Liver (tissue), 8 donors: ENCODE measurements at regions not wholly inside any gene's neighbourhood (a gene's known extent, or its start where the extent isn't known, plus 50 kb on each side); places are given as distances from the start of the nearest gene placed in this dataset.

Source experiments
- DNase-seq: peaks from one replicate; pipeline ENCODE4 v3.0.0-alpha.2; 2017; ENCODE audit warnings: low spot score
- H3K27ac ChIP-seq, 2 donors: one replicate each; pipeline ENCODE4 v1.7.0; 2013; ENCODE audit warnings: inconsistent platforms in 2 of 2, low read length in 2 of 2, control low read depth in 1 of 2, low read depth in 1 of 2, mild to moderate bottlenecking in 1 of 2
- H3K27me3 ChIP-seq, 4 donors: one replicate each; pipeline versions ENCODE4 v1.6.1 to v1.7.0; 2013; ENCODE audit warnings: low read length in 3 of 4, inconsistent platforms in 1 of 4, mild to moderate bottlenecking in 1 of 4, moderate library complexity in 1 of 4; ENCODE audit not compliant: control insufficient read depth in 4 of 4, insufficient read depth in 4 of 4
- H3K36me3 ChIP-seq, 4 donors: one replicate each; pipeline versions ENCODE4 v1.6.1 to v1.7.0; 2013; ENCODE audit warnings: low read length in 3 of 4, mild to moderate bottlenecking in 3 of 4, low read depth in 1 of 4, moderate library complexity in 1 of 4; ENCODE audit not compliant: control insufficient read depth in 4 of 4, insufficient read depth in 3 of 4
- H3K4me1 ChIP-seq, 4 donors: one replicate each; pipeline versions ENCODE4 v1.6.1 to v1.7.0; 2013; ENCODE audit warnings: low read length in 3 of 4, mild to moderate bottlenecking in 3 of 4, moderate library complexity in 1 of 4; ENCODE audit not compliant: control insufficient read depth in 4 of 4, insufficient read depth in 4 of 4
- H3K4me3 ChIP-seq, 3 donors: one replicate each; pipeline versions ENCODE4 v1.6.1 to v1.7.0; 2013; ENCODE audit warnings: low read length in 3 of 3, control low read depth in 1 of 3, low read depth in 1 of 3, mild to moderate bottlenecking in 1 of 3
- H3K9ac ChIP-seq, 2 donors: one replicate each; pipeline ENCODE4 v1.7.0; 2013; ENCODE audit warnings: low read length in 2 of 2, mild to moderate bottlenecking in 2 of 2, moderate library complexity in 2 of 2, control low read depth in 1 of 2, low read depth in 1 of 2
- H3K9me3 ChIP-seq, 4 donors: one replicate each; pipeline versions ENCODE4 v1.6.1 to v1.7.0; 2013; ENCODE audit warnings: low read length in 3 of 4; ENCODE audit not compliant: control insufficient read depth in 4 of 4
- EGR1 ChIP-seq, 2 donors: IDR thresholded peaks; 2 replicates each; pipeline ENCODE4 v1.6.1; 2016 to 2018; ENCODE audit warnings: antibody characterized with exemption in 2 of 2, low read depth in 2 of 2
- FOXA1 ChIP-seq: IDR thresholded peaks from 2 replicates; pipeline ENCODE4 v1.6.1; 2016; ENCODE audit warnings: antibody characterized with exemption
- FOXA2 ChIP-seq: IDR thresholded peaks from 2 replicates; pipeline ENCODE4 v1.6.1; 2016; ENCODE audit warnings: antibody characterized with exemption
- GABPA ChIP-seq, 2 donors: IDR thresholded peaks in 1 of 2; conservative IDR thresholded peaks in 1 of 2; 2 replicates each; pipeline ENCODE4 v1.6.1; 2016; ENCODE audit warnings: antibody characterized with exemption in 2 of 2, mild to moderate bottlenecking in 1 of 2, moderate library complexity in 1 of 2
- HNF4A ChIP-seq, 2 donors: conservative IDR thresholded peaks; 2 replicates each; pipeline ENCODE4 v1.6.1; 2016; ENCODE audit warnings: antibody characterized with exemption in 2 of 2, mild to moderate bottlenecking in 2 of 2
- HNF4G ChIP-seq: IDR thresholded peaks from 2 replicates; pipeline ENCODE4 v1.6.1; 2016; ENCODE audit warnings: antibody characterized with exemption
- JUND ChIP-seq, 2 donors: IDR thresholded peaks; 2 replicates each; pipeline ENCODE4 v1.6.1; 2016; ENCODE audit warnings: antibody characterized with exemption in 2 of 2
- MAX ChIP-seq: IDR thresholded peaks from 2 replicates; pipeline ENCODE4 v1.6.1; 2016; ENCODE audit warnings: antibody characterized with exemption
- NR2F2 ChIP-seq: IDR thresholded peaks from 2 replicates; pipeline ENCODE4 v1.6.1; 2016; ENCODE audit warnings: antibody characterized with exemption
- RAD21 ChIP-seq, 2 donors: IDR thresholded peaks; 2 replicates each; pipeline ENCODE4 v1.6.1; 2016; ENCODE audit warnings: antibody characterized with exemption in 2 of 2, mild to moderate bottlenecking in 2 of 2
- RXRA ChIP-seq, 2 donors: IDR thresholded peaks; 2 replicates each; pipeline ENCODE4 v1.6.1; 2017 to 2018; ENCODE audit warnings: antibody characterized with exemption in 2 of 2, mild to moderate bottlenecking in 1 of 2
- SP1 ChIP-seq: IDR thresholded peaks from 2 replicates; pipeline ENCODE4 v1.6.1; 2018; ENCODE audit warnings: antibody characterized with exemption, mild to moderate bottlenecking
- TAF1 ChIP-seq: conservative IDR thresholded peaks from 2 replicates; pipeline ENCODE4 v1.6.1; 2016; ENCODE audit warnings: antibody characterized with exemption, mild to moderate bottlenecking
- YY1 ChIP-seq: IDR thresholded peaks from 2 replicates; pipeline ENCODE4 v1.6.1; 2016; ENCODE audit warnings: antibody characterized with exemption, mild to moderate bottlenecking
- ZBTB33 ChIP-seq: IDR thresholded peaks from 2 replicates; pipeline ENCODE4 v1.6.1; 2016; ENCODE audit warnings: antibody characterized with exemption
- WGBS: extraction: QIAGEN DNeasy Blood & Tissue Kit; methylation state at CpG from one replicate; pipeline ENCODE4 v1.1.7; 2013; 5-methylcytosine and 5-hydroxymethylcytosine counted together
- TF ChIP-seq, protein P1 (sequence below): fragments of 150-350 bp; IDR thresholded peaks from 2 replicates; pipeline ENCODE4 v1.5.1; 2017; ENCODE audit warnings: improper control_type of control experiment, low read depth, low read length; ENCODE audit not compliant: missing input control
- TF ChIP-seq, protein P2 (sequence below): IDR thresholded peaks from 2 replicates; pipeline ENCODE4 v1.6.1; 2016; ENCODE audit warnings: antibody characterized with exemption
- donor health status: healthy.
- donor health status: healthy.
- donor health status: healthy.
- donor health status: healthy.
- donor health status: healthy.

- H3K9me3 ChIP-seq: peaks cover 0 to 2% (median 0%) of the 10 kb centered on the region in 4 donors
- DNase-seq: no peak
- H3K4me3 ChIP-seq: no peak overlapping the region
- H3K27ac ChIP-seq: no peak overlapping the region
- no peaks in the 10 kb centered on the region for H3K36me3 ChIP-seq
- no peak overlapping the region for H3K9ac ChIP-seq
- no peaks in the 10 kb centered on the region for H3K4me1 ChIP-seq
- H3K27me3 ChIP-seq: no peaks in the 10 kb centered on the region
- TF ChIP-seq JUND (IDR thresholded peaks at IDR 0.05): no peak
- no peak for TF ChIP-seq RAD21 (IDR thresholded peaks at IDR 0.05)
- TF ChIP-seq HNF4A (conservative IDR thresholded peaks at IDR 0.05): no peak
- TF ChIP-seq, protein P1, sequence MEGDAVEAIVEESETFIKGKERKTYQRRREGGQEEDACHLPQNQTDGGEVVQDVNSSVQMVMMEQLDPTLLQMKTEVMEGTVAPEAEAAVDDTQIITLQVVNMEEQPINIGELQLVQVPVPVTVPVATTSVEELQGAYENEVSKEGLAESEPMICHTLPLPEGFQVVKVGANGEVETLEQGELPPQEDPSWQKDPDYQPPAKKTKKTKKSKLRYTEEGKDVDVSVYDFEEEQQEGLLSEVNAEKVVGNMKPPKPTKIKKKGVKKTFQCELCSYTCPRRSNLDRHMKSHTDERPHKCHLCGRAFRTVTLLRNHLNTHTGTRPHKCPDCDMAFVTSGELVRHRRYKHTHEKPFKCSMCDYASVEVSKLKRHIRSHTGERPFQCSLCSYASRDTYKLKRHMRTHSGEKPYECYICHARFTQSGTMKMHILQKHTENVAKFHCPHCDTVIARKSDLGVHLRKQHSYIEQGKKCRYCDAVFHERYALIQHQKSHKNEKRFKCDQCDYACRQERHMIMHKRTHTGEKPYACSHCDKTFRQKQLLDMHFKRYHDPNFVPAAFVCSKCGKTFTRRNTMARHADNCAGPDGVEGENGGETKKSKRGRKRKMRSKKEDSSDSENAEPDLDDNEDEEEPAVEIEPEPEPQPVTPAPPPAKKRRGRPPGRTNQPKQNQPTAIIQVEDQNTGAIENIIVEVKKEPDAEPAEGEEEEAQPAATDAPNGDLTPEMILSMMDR: no peak
- TF ChIP-seq NR2F2: no peak
- TF ChIP-seq RXRA (IDR thresholded peaks at IDR 0.05): no peak
- TF ChIP-seq EGR1 (IDR thresholded peaks at IDR 0.05; ENCODE audit: low read depth in 2 of 2): no peak
- no peak for TF ChIP-seq TAF1
- no peak for TF ChIP-seq HNF4G
- TF ChIP-seq FOXA1: no peak
- TF ChIP-seq MAX: no peak
- TF ChIP-seq, protein P2, sequence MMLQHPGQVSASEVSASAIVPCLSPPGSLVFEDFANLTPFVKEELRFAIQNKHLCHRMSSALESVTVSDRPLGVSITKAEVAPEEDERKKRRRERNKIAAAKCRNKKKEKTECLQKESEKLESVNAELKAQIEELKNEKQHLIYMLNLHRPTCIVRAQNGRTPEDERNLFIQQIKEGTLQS: no peak
- no peak for TF ChIP-seq GABPA (IDR thresholded peaks at IDR 0.05 in 1 of 2, conservative IDR thresholded peaks at IDR 0.05 in 1 of 2)
- TF ChIP-seq SP1: no peak
- TF ChIP-seq ZBTB33: no peak
- WGBS: 69% methylated on average over 2 of the region's 2 CpGs
Measured at GRCh38 chr5:2486373-2486772, 265.1 kb downstream of the IRX2 start.

GRCh38 chr5:2482778-2483177, 268.7 kb downstream of the IRX2 start:
- no peak for DNase-seq
- no peak overlapping the region for H3K4me3 ChIP-seq
- H3K4me1 ChIP-seq: no peaks in the 10 kb centered on the region
- H3K9me3 ChIP-seq: peaks cover 0 to 6% (median 2%) of the 10 kb centered on the region in 4 donors
- no peaks in the 10 kb centered on the region for H3K36me3 ChIP-seq
- H3K27me3 ChIP-seq: no peaks in the 10 kb centered on the region
- no peak overlapping the region for H3K9ac ChIP-seq
- H3K27ac ChIP-seq: no peak overlapping the region
- TF ChIP-seq HNF4A (conservative IDR thresholded peaks at IDR 0.05) (no peak), JUND (IDR thresholded peaks at IDR 0.05) (no peak), ZBTB33 (no peak), FOXA2 (no peak), YY1 (no peak), EGR1 (IDR thresholded peaks at IDR 0.05; ENCODE audit: low read depth in 2 of 2) (no peak), GABPA (IDR thresholded peaks at IDR 0.05 in 1 of 2, conservative IDR thresholded peaks at IDR 0.05 in 1 of 2) (no peak)
- TF ChIP-seq, protein P1: no peak
